Osteoblast (primary cell): ENCODE measurements at regions not wholly inside any gene's neighbourhood (a gene's known extent, or its start where the extent isn't known, plus 50 kb on each side); places are given as distances from the start of the nearest gene placed in this dataset.
"Not testable (repeated sequence)": the region's sequence is repeated elsewhere in the genome, so short reads cannot be mapped to it uniquely, and the experiment has no call there.

Source experiments
- DNase-seq: peaks from one replicate; pipeline ENCODE4 v3.0.0; 2011; ENCODE audit warnings: low spot score, mixed read lengths; ENCODE audit not compliant: insufficient read length; ENCODE audit errors: missing footprints
- H2AFZ ChIP-seq: 2 replicates; pipeline ENCODE4 v1.6.0; 2011; ENCODE audit warnings: mild to moderate bottlenecking, low read length
- H3K27ac ChIP-seq: 2 replicates; pipeline ENCODE4 v1.5.1; 2011; ENCODE audit warnings: mild to moderate bottlenecking, low read depth, low read length, moderate library complexity
- H3K27me3 ChIP-seq: 2 replicates; pipeline ENCODE4 v1.6.0; 2012; ENCODE audit warnings: mild to moderate bottlenecking, control low read depth, inconsistent platforms, low read length, moderate library complexity; ENCODE audit not compliant: insufficient read depth
- H3K36me3 ChIP-seq: 2 replicates; pipeline ENCODE4 v1.5.1; 2011; ENCODE audit warnings: mild to moderate bottlenecking, low read length, control low read depth, moderate library complexity; ENCODE audit not compliant: insufficient read depth
- H3K4me1 ChIP-seq: 2 replicates; pipeline ENCODE4 v1.5.1; 2011; ENCODE audit warnings: mild to moderate bottlenecking, low read length, control low read depth, moderate library complexity; ENCODE audit not compliant: insufficient read depth
- H3K4me2 ChIP-seq: 2 replicates; pipeline ENCODE4 v1.6.0; 2011; ENCODE audit warnings: mild to moderate bottlenecking, low read length; ENCODE audit not compliant: insufficient read depth
- H3K4me3 ChIP-seq: fragments of 200-600 bp; sonication (generic); 3 replicates; pipeline ENCODE4 v1.5.1; 2012; ENCODE audit warnings: mild to moderate bottlenecking, low read length, inconsistent platforms; ENCODE audit not compliant: insufficient read depth
- H3K79me2 ChIP-seq: 2 replicates; pipeline ENCODE4 v1.6.0; 2012; ENCODE audit warnings: mild to moderate bottlenecking, low read length, control low read depth, inconsistent platforms; ENCODE audit not compliant: insufficient read depth
- H3K9me3 ChIP-seq: 2 replicates; pipeline ENCODE4 v1.5.1; 2011; ENCODE audit warnings: low read depth, low read length, control low read depth
- H4K20me1 ChIP-seq: 2 replicates; pipeline ENCODE4 v1.6.0; 2012; ENCODE audit warnings: mild to moderate bottlenecking, low read length, control low read depth; ENCODE audit not compliant: insufficient read depth

DNA sequence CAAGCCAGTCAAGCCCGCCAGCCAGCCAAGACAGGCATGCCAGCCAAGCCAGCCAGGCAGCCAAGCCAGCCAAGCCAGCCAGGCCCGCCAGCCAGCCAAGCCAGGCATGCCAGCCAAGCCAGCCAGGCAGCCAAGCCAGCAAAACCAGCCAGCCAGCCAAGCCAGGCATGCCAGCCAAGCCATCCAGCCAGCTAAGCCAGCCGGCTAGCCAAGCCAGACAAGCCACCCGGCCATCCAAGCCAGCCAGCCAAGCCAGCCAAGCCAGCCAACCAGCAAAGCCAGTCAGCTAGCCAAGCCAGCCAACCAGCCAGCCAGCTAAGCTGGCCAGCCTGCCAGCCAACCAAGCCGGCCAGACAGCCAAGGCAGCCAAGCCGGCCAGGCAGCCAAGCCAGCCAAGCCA lies 330.7 kb upstream of the PLGLB2 start:
- H2AFZ ChIP-seq, H3K4me1 ChIP-seq, H3K4me2 ChIP-seq, H3K79me2 ChIP-seq, H3K27ac ChIP-seq, H3K36me3 ChIP-seq, H3K4me3 ChIP-seq, H3K9me3 ChIP-seq, H4K20me1 ChIP-seq, H3K27me3 ChIP-seq, DNase-seq: not testable (repeated sequence)

DNA sequence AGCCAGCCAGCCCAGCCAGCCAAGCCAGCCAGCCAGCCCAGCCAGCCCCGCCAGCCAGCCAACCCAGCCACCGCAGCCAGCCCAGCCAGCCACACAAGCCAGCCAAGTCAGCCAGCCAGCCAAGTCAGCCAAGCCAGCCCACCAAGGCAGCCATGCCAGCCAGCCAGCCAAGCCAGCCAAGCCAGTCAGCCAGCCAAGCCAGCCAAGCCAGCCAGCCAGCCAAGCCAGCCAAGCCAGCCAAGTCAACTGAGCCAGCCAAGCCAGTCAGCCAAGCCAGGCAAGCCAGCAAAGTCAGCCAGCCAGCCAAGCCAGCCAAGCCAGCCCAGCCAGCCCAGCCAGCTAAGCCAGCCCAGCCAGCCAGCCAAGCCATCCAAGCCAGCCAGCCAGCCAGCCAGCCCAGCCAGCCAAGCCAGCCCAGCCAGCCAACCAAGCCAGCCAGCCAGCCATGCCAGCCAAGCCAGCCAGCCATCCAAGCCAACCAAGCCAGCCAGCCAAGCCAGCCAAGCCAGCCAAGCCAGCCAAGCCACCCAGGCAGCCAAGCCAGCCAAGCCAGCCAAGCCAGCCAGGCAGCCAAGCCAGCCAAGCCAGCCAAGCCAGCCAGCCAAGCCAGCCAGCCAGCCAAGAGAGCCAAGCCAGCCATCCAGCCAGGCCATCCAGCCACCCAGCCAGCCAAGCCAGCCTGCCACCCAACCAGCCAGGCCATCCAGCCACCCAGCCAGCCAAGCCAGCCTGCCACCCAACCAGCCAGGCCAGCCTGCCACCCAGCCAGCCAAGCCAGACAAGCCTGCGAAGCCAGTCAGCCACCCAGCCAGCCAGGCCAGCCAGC lies 329.9 kb upstream of the PLGLB2 start:
- H2AFZ ChIP-seq, H3K27ac ChIP-seq, H3K36me3 ChIP-seq, H3K27me3 ChIP-seq, H3K4me1 ChIP-seq, H3K4me2 ChIP-seq, H4K20me1 ChIP-seq, DNase-seq, H3K4me3 ChIP-seq, H3K9me3 ChIP-seq, H3K79me2 ChIP-seq: not testable (repeated sequence)

GRCh38 chr2:87418823-87419822 lies 328.8 kb upstream of the PLGLB2 start:
- H2AFZ ChIP-seq, result not testable (repeated sequence)

DNA sequence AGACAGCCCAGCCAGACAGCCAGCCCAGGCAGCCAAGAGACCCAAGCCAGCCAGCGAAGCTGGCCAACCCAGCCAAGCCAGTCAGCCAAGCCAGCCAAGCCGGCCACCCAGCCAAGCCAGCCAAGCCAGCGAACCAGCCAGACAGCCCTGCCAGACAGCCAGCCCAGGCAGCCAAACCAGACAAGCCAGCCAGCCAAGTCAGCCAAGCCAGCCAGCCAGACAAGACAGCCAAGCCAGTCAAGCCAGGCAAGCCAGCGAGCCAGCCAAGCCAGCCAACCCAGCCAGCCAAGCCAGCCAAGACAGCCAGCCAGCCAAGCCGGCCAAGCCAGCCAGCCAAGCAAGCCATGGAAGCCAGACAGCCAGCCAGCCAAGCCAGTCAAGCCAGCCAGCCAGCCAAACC lies 327.9 kb upstream of the PLGLB2 start:
- not testable (repeated sequence) for H3K9me3 ChIP-seq, DNase-seq, H2AFZ ChIP-seq, H3K27me3 ChIP-seq, H3K36me3 ChIP-seq, H3K4me3 ChIP-seq, H3K79me2 ChIP-seq, H3K4me2 ChIP-seq, H3K4me1 ChIP-seq, H4K20me1 ChIP-seq, H3K27ac ChIP-seq

More at GRCh38 chr2:87418823-87419822, 328.8 kb upstream of the PLGLB2 start:
- not testable (repeated sequence) for H3K27ac ChIP-seq, H3K4me2 ChIP-seq, DNase-seq, H3K4me3 ChIP-seq, H3K4me1 ChIP-seq, H4K20me1 ChIP-seq, H3K36me3 ChIP-seq, H3K9me3 ChIP-seq, H3K79me2 ChIP-seq, H3K27me3 ChIP-seq

GRCh38 chr2:87420954-87421353 lies 326.9 kb upstream of the PLGLB2 start:
- not testable (repeated sequence) for H3K4me3 ChIP-seq, DNase-seq, H3K27ac ChIP-seq, H3K4me1 ChIP-seq, H3K27me3 ChIP-seq, H3K36me3 ChIP-seq, H3K79me2 ChIP-seq, H3K9me3 ChIP-seq, H2AFZ ChIP-seq, H4K20me1 ChIP-seq, H3K4me2 ChIP-seq

DNA sequence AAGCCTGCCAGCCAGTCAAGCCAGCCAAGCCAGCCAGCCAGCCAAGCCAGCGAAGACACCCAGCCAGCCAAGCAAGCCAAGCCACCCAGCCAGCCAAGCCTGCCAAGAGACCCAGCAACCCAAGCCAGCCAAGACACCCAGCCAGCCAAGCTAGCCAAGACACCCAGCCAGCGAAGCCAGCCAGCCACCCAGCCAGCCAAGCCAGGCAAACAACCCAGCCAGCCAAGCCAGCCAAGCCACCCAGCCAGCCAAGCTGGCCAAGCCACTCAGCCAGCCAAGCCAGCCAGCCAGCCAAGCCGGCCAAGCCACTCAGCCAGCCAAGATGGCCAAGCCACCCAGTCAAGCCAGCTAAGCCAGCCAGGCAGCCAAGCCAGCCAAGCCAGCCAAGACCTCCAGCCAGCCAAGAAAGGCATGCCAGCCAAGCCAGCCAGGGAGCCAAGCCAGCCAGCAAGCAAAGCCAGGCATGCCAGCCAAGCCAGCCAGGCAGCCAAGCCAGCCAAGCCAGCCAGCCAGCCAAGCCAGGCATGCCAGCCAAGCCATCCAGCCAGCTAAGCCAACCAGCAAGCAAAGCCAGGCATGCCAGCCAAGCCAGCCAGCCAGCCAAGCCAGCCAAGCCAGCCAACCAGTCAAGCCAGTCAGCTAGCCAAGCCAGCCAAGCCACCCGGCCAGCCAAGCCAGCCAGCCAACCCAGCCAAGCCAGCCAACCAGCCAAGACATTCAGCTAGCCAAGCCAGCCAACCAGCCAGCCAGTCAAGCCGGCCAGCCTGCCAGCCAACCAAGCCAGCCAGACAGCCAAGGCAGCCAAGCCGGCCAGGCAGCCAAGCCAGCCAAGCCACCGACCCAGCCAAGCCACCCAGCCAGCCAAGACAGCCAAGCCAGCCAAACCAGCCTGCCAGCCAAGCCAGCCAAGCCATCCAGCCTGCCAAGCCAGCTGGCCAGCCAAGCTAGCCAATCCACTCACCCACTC lies 323.8 kb upstream of the PLGLB2 start:
- H3K79me2 ChIP-seq, DNase-seq: not testable (repeated sequence)

DNA sequence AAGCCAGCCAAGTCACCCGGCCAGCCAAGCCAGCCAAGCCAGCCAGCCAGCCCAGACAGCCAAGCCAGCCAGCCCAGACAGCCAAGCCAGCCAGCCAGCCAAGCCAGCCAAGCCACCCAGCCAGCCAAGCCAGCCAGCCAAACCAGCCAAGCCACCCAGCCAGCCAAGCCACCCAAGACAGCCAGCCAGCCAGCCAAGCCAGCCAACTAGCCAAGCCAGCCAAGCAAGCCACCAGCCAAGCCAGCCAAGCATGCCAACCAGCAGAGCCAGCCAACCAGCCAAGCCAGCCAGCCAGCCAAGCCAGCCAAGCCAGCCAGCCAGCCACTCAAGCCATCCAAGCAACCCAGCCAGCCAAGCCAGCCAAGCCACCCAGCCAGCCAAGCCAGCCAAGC lies 323.1 kb upstream of the PLGLB2 start:
- H3K79me2 ChIP-seq, H4K20me1 ChIP-seq, H3K4me3 ChIP-seq, H3K4me1 ChIP-seq, H3K27ac ChIP-seq, H3K9me3 ChIP-seq, H3K36me3 ChIP-seq, H3K4me2 ChIP-seq, DNase-seq, H3K27me3 ChIP-seq, H2AFZ ChIP-seq: not testable (repeated sequence)

More for the DNA sequence above, 323.8 kb upstream of the PLGLB2 start:
- not testable (repeated sequence) for H3K4me1 ChIP-seq, H3K9me3 ChIP-seq, H3K4me2 ChIP-seq, H3K4me3 ChIP-seq, H3K27ac ChIP-seq, H4K20me1 ChIP-seq, H3K36me3 ChIP-seq, H3K27me3 ChIP-seq, H2AFZ ChIP-seq

- H3K4me2 ChIP-seq, H4K20me1 ChIP-seq, DNase-seq, H3K27ac ChIP-seq, H3K9me3 ChIP-seq, H3K27me3 ChIP-seq, H3K4me3 ChIP-seq, H3K4me1 ChIP-seq, H3K79me2 ChIP-seq, H2AFZ ChIP-seq, H3K36me3 ChIP-seq: not testable (repeated sequence)
Measured at GRCh38 chr2:87425191-87425590, 322.7 kb upstream of the PLGLB2 start.
